DMS114 treated with DMSO at 0.1 percent for 48 hours (cell line): ENCODE measurements at regions not wholly inside any gene's neighbourhood (a gene's known extent, or its start where the extent isn't known, plus 50 kb on each side); places are given as distances from the start of the nearest gene placed in this dataset.

Experiments used
- DNase-seq: peaks from one replicate; lab custom pipeline; 2025; ENCODE audit not compliant: unreplicated experiment; lab: John Stamatoyannopoulos, UW

DNA sequence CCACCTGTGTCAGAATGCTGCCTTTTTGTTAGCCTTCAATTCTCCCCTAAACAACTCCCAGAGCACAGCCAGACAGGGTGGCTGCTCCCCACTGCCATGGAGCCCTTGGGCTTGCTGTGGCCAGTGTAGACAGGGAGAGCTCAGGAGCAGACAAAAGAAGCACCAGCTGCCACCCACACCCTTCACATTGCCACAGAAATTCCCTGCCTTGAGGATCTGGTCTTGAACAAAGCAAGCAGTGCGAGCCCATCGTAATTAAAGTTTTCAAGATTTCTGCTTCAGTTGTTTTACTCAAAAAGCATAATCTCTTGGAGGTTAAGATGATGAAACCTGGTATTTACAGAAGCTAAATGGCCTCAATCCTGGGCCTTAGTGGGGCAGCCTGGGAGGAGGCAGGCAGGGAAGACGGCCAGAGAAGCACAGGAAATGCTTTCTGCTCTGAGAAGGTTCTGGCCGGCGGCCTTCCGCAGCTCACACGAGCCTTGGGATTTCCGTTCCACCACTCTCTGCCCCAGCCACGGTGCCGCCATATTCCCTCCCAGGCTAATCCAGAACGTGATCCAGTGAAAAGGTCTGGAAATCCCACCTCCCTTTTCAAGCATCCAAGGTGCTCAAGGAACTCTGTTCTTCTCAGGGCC lies 535.2 kb downstream of the BCL11B start:
- no peak for DNase-seq

DNA sequence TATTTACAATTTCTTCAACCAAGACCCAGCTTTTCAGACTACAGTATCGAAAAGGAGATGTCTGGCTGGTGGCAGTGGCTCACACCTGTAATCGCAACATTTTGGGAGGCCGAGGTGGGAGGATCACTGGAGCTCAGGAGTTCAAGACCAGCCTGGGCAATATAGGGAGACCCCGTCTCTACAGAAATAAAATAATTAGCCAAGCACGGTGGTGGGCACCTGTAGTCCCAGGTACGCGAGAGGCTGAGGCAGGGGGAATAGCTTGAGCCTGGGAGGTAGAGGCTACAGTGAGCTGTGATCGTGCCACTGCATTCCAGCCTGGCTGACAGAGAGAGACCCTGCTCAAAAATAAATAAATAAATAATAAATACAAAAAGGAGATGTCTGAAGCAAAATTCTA lies 530.5 kb downstream of the BCL11B start:
- DNase-seq, result no peak

DNA sequence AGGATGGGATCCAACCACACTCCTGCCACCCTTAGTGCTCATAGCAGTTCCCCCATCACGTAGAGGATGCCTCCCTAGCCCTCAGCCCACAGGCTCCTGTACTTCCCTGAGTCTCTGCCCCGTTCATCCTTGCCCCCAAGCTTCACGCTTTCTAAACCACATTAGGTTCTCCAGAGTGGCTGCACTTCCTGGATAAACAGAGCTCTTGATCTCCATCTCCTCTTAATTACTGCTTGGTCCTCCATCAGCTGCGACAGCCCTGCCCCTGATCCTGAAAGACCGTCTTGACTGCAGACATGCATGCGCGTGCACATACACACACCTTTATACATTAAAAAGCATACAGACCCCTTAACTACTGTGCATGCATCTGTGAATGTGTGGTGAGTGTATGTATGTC lies 530.0 kb downstream of the BCL11B start:
- DNase-seq, result no peak

DNA sequence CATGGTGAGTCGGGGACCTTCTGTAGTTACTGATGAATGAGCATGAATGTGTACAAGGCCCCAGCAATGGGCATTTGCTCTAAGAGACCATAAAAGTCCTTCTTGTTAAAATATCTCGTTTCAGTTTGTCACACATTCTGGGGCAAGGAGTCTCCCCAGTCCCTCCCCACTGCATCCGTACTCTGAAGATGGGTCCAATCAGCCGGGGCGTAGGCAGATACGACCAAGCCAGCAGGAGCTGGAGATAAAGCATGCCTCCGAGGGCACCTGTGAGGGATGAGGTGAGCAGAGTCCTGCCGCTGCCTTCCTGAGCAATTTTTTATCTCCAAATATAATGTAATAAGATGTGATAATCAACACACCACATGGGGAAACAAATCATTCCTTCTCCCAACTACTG lies 528.5 kb downstream of the BCL11B start:
- no peak for DNase-seq

DNA sequence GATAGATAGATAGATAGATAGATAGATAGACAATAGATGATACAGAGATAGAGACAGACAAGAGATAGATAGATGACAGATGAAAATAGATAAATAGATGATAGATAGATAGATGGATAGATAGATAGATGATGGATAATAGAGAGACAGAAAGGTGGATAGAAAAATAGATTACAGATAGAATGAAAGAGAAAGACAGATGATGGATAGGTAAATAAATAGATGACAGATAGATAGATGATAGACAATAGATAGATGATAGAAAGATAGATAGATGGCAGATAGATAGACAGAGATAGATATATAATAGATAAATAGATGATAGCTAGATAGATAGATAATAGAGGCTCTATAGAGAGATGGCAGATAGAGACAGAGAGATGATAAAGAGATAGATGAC lies 523.0 kb downstream of the BCL11B start:
- DNase-seq, result no peak

DNA sequence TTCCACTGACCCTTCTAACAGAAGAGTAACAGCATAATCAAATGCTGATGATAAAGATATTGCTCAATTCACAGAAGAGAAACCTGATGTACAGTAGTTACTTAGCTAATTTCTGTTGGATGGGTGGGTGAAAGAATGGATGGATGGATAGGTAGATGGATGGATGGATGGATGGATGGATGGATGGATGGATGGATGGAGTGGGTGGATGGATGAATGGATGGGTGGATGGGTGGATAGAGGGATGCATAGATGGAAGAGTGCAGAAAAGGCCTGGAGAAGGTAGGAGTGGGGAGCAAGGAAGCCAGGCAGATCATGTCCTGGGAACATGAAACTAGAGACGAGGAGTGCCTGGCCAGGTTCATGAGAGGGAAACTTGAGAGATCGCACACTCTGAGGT lies 520.9 kb downstream of the BCL11B start:
- no peak for DNase-seq

DNA sequence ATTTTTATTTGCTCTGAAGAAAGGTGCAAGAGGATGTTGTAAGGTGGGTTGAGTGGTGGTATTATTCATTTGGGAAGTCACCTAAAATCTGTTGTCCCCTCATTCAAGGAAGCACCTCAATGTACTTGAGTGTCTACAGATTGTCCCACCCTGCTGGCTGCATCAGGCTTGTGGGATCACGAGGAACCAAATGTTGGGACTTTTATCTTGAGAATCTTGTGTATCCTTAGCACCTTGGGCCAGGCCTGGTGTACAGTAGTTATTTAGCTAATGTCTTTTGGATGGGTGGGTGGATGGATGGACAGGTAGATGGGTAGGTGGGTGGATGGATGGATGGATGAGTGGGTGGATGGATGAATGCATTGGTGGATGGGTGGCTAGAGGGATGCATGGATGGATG lies 519.3 kb downstream of the BCL11B start:
- no peak for DNase-seq

DNA sequence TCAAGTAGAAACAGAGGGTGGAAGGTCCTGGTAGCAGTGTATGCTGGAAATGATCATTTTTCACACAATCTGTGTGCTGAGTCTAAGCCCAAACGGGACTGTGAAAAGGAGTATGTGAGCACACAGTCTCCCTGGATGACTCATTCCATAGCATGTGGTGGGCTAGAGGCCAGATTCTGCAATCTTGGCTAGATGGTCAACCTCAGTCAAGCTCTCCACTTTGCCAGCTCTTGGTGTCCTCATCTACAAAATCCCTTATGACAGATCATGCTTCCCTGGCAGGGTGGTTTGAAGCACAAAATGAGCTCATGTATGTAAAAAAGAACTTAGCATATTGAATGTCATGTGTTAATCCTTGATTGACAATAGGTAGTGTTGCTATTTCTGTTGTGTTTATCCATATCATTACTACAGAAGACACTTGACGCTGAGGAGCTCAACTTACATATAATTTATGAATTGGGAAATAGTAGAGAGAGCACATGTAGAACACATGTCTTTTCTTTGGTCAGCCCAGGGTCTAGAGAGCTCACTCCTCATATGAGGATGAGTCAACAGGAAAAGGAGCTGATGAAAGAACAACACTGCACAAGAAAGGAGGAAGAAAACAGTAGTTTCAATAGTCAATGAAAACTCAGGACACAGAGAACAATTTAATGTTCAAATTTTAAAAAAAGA lies 517.5 kb downstream of the BCL11B start:
- DNase-seq, result no peak

DNA sequence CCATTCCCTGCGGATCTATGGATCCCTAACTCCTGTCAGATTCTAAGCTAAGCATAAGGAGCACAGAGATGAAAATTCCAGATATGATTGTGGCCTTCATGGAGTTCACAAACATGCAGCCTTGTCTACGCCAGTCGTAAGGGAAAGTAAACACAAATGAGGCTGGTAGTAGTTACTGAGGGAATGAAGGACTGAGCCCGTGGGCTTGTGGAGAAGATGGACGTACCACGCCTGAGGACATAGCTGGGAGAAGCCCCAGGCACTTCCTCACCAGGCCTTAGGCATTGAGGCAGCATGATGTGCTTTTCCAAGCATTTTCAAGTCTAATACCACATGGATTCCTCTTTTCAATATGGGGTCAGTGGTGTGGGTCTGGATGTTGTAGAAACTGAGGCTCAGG lies 515.2 kb downstream of the BCL11B start:
- DNase-seq, result no peak

DNA sequence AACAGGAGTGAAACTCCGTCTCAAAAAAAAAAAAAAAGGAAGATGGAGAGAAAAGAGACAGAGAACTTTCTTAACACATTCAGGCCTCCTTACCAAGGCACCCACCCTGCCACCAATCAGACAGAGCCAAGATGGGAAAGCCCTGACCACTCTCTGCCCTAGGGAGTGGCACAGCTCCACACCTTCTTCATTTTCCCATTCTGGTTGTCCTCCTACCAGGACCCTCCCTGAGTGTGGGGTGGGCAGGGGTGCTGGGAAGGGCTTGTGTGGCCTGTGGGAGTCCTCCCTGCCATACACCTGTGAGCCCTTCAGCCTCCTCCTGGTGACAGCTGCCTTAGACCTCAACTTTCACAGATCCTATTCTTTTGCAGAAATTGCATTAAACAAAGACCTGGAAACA lies 513.6 kb downstream of the BCL11B start:
- no peak for DNase-seq

DNA sequence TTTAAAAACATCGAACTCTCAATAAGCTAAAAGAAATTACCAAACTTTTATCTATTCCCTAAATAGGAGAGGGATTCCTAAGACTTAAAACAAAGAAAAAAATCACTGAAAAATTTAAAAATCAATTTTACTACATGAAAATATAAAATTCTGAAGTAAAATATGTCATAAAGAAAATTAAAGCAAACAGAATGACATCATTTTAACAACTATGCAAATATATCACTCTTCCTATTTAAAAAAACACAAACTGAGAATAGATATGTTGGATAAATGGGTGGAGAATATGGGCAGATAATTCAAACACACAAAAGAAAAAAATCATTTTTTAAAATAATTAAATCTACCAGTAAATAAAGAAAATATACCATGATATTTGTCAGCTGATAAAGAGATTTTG lies 510.0 kb downstream of the BCL11B start:
- no peak for DNase-seq

DNA sequence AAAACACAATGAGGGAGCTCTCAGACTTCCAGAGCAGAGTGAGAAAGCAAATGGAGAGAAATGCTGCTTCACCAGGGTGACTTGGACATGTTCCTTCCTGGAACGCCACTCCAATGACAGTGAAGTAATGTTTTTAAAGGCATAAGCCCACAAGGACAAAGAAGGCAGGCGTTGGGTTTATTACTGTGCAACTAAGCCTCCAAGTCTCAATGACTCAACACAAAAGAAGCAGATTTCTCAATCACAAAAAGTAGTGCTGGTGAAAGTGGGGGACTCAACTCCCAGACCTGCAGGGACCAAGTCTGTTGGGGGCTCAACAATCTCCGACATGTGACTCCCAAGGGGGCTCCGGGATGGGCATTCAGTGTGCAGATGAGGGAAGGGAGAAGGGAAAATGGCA lies 505.2 kb downstream of the BCL11B start:
- DNase-seq, result no peak

DNA sequence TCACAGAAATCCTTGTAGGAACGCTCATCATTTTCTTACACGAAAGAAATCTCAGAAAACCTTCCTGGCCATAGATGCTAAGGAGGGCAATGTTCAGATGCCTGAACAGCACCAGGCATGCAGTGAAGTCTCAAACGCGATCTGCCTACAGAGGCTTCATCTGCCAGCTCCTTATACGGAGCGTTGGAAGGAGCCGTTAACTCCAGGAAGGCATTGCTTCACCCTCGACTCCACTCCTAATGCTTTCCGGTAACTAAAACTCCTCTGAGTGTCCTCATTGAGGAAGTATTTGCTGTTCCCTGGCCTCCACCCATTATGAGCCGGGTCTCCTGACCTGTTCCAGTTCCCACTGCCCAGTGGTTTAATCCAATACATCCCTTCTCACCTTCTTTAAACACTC lies 502.7 kb downstream of the BCL11B start:
- DNase-seq, result no peak

DNA sequence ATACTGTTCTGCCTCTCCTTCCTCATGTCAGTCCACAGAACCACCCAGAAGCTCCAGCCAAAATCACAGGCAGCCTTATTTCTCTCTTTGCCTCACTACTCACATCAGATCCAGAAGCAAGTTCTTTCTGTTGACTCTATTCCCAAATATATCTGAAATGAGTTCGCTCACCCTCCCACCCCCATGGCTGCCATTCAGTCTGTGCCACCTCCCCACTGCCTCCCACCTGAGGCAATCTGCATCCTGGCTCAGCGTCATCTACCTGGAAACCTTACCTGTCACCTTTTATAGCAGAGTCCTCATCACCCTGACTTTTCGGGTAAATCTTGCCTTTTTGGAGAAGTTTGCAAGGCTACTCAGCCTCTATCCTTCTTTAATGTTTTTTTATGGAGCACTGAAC lies 501.8 kb downstream of the BCL11B start:
- DNase-seq, result no peak

DNA sequence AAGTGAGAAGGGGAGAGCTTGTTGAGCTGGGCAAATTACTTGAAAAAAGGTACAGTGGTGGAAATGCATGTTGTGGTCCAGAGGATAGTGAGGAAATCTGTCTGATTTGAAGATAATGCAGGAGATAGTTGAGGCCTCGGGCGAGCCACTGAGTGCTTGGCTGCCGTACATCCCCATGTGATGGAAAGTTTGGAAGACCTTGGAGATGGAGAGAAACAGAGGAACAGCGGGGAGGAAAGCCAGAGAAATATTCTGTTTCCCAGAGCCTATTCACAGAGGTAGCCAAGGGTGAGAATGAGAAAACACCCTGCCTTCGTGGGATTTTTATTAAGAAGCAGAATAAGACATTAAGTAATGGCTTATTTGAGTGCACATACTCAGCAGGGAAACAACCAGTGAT lies 498.2 kb downstream of the BCL11B start:
- DNase-seq, result no peak

DNA sequence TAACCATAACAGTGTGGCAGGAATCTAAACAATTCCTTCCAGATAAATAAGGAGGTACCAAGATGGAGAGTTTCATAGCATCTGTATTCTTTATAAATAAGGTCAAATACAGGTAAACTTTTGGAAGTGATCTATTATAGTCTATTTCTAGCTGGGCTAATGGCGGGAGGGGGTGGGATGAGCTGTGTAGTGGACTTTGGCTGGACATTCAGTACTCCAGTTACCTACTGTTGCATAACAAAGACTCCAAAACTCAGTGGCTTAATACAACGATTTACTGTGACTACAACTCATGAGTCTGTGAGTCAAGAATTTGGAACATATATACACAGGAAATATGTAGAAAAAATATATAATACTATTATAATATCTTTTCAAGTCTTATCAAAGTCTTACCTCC lies 496.1 kb downstream of the BCL11B start:
- DNase-seq, result no peak

DNA sequence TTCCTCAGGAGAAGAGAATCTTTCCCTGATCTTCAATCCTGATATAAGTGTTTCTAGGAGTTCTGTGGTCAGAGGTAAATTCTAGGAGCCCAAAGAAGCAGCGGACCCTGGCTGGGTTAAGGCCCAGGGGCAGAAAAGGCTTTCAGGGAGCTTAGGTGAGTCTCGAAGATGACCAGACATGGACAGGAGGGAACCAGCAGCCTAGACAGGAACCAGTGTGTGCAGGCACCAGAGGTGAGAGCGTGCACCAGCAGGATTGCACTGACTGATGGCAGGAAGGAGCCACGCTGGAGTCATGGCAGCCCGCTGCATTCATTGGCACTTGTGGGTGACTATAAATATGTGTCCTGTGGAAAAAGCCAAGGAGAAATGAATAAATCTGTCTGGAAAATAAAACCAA lies 489.9 kb downstream of the BCL11B start:
- no peak for DNase-seq

DNA sequence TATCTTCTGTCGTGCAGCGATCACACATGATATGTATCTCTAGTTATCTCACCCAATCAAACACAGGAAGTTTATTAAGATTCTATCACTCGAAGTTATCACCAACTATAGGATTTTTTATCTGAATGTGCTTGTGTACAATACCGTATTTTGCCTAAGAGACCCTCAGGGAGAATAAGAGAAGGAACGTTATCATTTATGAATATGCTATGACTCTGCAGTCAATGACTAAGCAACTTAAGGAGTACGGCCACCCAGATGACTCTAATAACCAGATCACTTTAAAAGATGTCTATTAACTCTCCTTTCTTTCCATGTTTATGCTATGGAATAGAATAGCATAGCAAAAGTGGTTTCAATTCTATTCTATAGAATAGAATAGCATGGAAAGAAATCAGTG lies 486.4 kb downstream of the BCL11B start:
- no peak for DNase-seq

DNA sequence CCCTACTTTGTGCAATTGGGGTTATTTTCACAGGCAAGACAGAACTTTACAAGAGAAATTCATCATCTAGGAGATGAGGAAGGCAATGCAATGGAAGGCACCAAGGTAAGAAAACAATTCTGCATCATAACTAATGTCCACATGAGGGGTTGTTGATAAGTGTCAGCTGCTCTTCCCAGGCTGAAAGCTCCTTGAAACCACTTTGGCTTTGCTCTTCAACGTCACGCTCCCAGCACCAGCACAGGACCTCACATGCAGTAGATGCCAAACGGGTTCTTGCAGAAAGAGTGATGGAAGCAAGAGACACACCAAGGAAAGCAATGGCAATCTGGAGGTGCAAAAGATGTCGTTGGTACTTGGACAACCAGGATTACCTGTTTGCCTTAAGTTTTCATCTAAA lies 485.5 kb downstream of the BCL11B start:
- no peak for DNase-seq

DNA sequence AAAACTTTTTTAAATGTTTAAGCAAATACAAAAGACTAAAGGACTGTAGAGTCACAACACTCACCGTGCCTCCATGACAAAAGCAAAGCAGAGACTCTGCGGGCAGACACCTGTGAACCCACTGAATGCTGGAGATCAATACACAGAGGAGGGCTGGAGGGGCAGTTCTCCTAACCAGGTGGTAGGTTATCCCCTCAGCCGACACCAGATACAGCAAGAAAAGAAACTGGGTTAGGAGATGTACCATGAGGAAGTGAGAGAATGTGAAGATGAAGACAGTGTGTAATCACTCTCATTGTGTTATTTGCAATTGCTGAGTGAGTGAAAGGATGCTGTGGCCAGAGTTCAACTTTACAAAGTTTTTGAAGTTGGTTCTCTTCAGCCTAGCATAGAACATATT lies 480.3 kb downstream of the BCL11B start:
- DNase-seq, result no peak

DNA sequence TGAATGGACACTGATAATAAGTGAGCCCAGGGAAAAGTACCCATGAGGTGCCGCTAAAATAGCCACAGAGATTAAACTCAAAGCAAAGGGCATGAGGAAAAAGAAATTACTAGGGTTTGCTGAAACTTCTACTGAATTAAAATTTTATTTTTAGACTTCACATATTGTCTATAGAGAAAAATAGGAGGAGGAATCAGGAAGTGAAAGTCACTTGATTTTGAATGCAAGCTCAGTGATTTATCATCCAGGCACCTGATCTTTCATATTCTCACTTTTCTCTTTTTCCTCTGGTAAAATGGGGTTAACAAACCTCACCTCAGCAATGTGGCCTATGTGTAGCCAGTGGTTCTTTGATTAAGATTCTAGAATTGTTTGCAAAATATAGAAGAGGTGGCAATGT lies 479.8 kb downstream of the BCL11B start:
- no peak for DNase-seq

DNA sequence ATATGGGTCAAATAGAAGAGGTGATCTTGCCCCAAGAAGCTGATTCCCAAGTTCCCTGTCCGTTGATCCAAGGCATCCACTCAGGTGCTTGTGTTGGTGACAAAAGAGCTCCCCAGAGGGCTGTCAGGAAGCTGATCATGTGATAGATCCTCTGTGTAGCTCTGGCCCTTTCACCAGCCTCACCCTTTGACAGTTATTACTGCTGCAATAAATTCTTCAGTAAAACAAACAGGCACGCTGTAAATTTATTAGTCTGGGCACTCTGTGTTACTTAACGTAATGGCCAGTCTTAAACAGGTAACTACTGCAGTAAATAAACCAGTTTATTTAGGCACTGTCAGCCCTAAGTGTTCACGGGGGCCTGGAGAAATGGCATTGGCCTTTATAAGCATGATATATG lies 473.9 kb downstream of the BCL11B start:
- DNase-seq, result no peak

DNA sequence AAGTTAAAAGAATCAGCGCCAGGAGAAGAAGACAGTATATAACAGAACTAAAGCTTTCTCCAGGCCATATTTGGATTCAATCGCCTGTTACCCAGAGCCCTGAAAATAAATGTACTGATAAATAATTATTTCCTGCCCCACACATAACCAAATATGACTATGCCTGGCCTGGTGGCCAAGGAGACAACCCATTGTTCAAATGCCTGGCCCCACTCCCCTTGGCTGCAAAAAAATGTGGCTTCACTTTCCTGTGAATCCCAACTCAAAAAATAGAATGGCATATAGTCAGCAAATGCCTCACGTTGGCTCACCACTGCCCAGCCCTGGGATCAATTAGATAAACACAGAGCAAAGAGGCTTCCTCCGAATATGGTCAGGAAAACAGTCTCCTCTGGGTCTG lies 472.1 kb downstream of the BCL11B start:
- no peak for DNase-seq
